Right ventricle myocardium inferior (tissue), 1 donor: ENCODE measurements at regions not wholly inside any gene's neighbourhood (a gene's known extent, or its start where the extent isn't known, plus 50 kb on each side); places are given as distances from the start of the nearest gene placed in this dataset.

ENCODE experiments used
- ATAC-seq: fragments of 200-7000 bp; cut with Tn5 transposase; one replicate; pipeline ENCODE4 v1.9.1; 2020; ENCODE audit warnings: mild to moderate bottlenecking, moderate library complexity
- DNase-seq: peaks from one replicate; pipeline ENCODE4 v3.0.0; 2021; ENCODE audit errors: missing footprints
- intact Hi-C: fragments of 100-400 bp; cut with DNase I; formaldehyde crosslinking; loops from one replicate; pipeline ENCODE4 v1.11.0; 2022
- donor health status: DM: no; HTN: yes; CAD: no; lungs with severe emphysema.

DNA sequence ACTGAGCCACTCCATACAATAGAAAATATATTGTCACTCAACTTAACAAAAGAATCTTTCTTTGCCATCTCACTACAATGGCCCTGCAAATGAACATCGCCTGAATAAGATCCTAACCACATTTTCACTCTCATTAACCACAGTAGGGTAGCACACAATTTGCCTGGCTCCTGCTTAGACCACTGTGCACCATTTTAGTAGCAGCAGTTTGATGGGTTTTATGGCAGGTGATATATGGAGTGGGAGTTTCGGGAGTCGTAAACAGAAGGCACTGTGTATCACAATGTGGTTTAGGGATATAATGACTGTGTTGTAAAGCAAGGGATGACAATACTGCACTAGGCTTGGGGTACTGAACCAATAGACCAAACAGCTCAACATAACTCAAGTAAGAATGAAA, 617.4 kb downstream of the BCL11A start:
- no peak for DNase-seq
- intact Hi-C loops, result no loop called here
- ATAC-seq, result no peak

DNA sequence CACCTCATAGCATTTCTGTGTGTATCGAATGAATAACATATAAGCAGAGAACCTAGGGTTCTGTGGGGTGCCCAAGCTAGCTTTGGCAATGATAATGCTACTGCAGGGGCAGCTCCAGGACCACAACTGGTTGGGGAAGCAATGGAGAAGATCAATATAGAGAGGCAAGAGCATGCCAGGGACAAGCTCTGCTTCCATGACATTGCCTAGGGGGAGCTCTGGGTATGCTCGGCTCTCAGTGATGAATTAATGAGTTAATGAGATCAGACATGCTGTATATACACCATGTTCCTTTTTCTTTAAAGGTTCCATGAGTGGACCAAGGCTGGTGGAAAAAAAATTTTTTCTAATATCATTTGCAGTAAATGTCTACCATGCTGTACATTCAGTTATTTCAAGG, 618.4 kb downstream of the BCL11A start:
- DNase-seq (no peak), ATAC-seq (no peak)
- intact Hi-C loops, result no loop called here

DNA sequence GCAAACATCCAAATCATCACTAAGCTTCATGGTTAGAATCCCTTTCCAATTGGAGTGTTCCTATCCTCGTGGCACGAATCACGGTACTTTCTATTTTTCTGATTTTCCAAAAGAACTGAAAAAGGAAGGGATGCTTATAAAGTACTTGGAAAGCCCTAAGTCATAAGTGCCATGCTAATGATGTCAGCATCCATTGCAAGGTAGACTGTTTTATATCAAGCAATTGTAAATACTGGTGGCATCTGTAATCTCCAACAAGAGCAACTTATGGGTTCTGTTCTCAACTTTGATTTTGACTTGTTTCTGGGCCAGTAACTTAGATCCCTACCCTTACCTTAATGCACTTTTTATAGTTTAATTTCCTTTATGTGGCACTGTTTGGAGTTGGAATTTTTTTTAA, 619.5 kb downstream of the BCL11A start:
- no peak for DNase-seq
- intact Hi-C loops, result no loop called here
- ATAC-seq, result no peak

DNA sequence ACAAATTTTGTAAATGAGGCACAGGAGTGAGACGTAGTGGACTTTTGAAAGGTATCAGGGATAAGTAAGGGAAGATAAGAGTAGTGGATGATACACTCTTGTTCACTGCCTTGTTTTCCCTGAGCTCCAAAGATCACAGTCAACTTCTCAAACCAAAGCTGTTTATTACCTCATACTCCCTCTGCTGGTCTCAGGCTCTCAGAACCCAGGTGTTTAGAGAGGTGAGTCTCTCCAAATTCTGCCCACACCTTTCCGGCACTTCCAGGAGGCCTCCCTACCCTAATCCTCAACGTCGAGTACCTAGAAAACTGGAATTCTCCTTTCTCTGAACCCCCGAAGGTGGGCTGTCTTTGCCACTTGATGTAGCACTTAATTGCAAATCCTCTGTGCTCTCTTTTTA, 621.1 kb downstream of the BCL11A start:
- DNase-seq, result no peak
- intact Hi-C loops, result no loop called here
- no peak for ATAC-seq

DNA sequence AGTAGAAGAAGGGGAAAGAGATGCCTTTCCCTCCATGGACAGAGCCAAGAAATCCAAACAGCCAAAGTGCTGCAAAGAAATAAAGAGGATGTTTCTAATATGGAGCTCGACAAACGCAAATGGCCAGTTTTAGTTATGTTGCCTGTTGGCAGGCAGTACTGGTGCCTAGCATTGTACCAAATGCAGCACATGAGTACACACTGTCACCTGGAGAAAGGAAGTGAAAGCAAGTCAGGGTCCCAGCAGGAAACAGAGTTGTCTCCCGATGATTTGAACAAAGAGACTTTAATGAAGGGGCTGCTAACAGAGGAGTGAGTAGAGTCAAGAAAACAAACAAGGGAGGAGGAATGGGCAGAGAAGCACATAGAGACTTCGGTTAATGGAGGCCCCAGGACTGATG, 623.0 kb downstream of the BCL11A start:
- no peak for DNase-seq
- ATAC-seq, result no peak
- intact Hi-C loops, result no loop called here

DNA sequence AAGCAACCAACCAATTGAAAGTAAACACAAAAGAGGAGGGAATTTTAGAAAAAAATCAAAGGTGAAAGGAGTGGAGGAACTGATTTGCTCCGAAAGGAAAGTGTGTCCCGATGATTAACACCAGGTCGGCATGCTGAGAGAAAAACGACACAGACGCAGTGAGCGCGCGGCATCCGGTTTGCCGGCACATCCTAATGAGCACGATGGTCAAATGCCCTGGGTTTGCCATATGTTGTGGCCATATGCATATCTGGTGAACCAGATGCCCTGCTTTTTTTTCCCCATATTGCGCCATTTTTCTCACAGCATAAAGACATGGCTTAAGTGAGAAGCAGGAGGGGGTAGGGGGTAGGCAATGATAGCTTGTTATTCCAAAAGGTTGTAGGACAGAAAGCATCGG, 626.7 kb downstream of the BCL11A start:
- DNase-seq, result no peak
- intact Hi-C loops, result no loop called here
- ATAC-seq, result no peak

DNA sequence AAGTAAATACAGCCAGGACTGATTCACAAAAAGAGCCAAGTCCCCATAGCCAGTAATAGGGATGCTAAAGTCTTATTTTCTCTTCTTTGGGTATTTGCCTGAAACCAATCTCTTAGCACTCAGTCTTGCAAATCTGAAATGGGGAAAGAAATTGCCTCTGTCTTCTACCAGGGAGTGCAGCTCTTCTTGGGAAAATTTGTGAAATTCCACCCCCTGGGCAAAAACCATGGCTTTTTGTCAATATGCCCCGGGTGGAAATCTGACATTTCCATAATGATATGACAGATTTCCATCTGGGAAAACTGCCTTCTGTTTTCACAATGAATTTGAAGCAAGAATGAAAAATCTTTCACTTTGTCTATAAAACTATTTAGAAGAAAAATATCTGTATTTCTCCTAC, 628.1 kb downstream of the BCL11A start:
- intact Hi-C loops, result no loop called here
- DNase-seq (no peak), ATAC-seq (no peak)

DNA sequence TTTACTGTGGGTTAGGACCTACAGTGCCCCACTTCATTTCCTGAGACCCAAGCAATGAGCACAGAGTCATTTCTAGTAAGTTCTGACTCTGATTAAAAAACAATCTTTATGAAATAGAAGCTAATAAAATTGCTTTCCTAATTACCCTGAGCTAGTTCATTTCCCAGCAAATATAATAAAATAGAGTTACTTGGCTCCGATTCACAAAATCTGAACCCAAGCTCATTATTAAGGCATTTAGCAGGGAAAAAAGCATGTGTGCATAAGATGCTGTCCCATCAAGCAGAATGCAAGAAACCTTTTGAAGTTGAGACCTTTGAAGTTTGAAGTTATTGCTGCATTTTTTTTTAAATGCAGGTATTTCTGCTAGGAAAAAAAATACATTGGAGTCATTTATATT, 629.1 kb downstream of the BCL11A start:
- ATAC-seq (no peak), DNase-seq (no peak)
- intact Hi-C loops, result no loop called here

DNA sequence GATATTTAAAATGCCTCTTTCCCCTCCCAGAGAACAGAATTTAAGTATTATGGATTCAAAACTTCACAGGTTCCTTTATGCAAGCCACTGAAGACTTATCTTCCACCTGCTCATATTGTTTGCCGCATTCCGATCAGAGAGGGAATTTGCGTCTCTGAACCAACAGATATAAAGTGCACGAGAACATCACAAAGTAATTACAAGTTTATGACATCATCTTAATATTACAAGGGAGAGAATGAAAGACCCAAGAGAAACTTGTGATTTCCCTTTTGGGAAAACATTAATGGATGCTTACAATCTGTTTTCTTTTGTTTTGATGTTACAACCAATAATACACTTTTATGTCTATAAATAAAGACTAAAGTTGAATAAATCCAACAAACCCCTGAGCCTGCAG, 631.0 kb downstream of the BCL11A start:
- ATAC-seq, result no peak
- no peak for DNase-seq
- intact Hi-C loops, result no loop called here

DNA sequence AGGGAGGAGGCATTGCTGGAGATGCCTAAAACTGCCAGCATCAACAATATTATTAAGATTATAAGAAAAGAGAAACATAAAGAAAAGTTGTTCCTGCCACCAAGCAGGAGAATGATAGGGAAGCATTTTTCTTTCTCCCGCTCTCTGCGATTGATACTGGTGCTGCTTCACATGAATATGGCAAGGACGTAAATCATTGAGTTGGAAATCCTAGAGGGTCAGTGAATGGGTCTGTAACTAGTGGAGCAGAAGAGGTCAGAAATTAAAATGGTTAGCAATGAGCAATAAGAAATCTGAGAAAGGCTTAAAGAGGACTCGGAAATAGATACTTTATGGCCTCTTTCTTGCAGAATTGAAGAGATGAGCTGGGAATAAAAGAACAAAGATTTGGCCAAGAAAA, 631.7 kb downstream of the BCL11A start:
- ATAC-seq (no peak), DNase-seq (no peak)
- intact Hi-C loops, result no loop called here

DNA sequence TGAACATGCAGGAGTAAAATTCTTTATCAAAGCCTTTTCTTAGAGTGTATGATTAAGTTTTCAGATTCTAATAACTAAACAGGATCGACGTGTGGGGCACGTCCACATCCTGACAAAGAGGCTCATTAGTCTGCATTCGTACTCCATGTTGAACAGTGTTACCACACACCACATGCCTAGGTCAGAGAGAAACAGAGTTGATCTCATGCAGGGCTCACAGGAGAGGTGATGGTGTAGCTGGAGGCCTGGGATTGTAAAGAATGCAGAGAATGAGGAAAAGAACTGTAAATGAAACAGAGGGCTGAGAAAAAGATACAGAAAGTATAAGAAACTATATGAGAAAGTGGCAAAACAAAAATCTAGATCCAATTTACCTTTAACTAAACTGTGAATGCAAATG, 632.5 kb downstream of the BCL11A start:
- DNase-seq (no peak), ATAC-seq (no peak)
- intact Hi-C loops, result no loop called here

DNA sequence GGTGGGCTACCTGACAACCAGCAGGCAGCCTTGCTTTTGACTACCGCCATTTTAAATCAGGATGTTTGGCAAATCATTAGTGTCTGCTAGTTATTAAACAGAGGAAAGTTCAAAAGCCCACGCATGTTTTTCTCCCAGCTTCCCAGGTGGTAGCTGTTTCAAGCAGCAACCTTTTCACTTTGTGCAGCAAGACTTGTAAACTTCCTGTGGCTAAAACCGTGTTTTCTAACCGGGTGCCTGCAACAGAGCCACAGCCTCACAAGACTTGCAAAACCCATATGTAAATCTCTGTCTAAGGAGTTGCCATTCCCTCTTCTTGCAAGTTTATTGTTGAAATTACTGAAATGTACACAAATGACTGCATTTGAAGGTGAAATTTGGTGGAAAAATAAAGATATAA, 633.1 kb downstream of the BCL11A start:
- ATAC-seq (no peak), DNase-seq (no peak)
- intact Hi-C loops, result no loop called here

DNA sequence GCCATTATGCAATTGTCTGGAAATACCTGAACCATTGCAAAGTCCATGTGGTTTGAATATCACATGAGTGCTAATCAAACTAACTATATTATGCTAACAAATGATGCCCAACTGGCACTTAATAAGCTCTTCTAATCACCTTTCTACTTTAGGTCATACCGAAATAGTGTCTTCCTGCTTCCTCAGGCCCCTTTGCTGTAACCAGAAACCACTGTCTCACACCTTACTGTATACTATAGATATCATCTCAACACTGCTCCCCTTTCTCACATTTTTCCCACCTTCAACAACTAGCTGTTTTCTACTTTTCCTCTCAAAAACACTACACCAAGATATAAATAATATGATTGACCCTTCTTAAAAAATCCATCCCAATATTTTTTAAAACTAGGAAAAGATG, 633.9 kb downstream of the BCL11A start:
- intact Hi-C loops, result no loop called here

DNA sequence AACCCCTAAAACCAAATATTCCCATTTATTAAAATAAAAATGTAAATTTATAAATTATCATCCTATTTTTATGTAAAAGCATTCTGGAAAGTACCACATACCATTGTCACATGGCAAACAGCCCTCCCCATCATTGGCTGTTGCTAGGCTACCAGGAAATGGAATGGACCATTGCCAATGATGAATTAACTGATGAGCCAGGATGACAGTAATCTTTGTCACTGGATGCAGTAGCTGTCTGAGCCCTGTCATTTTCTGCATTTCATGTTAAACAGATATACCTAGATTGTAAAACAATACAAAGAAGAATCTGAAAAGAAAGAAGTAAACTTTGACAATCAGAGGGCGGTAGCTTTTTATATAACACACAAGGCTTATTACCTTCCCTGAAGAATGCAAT, 641.4 kb downstream of the BCL11A start:
- no peak for DNase-seq
- no peak for ATAC-seq
- intact Hi-C loops, result no loop called here

More for the DNA sequence above, 633.9 kb downstream of the BCL11A start:
- DNase-seq (no peak), ATAC-seq (no peak)

DNA sequence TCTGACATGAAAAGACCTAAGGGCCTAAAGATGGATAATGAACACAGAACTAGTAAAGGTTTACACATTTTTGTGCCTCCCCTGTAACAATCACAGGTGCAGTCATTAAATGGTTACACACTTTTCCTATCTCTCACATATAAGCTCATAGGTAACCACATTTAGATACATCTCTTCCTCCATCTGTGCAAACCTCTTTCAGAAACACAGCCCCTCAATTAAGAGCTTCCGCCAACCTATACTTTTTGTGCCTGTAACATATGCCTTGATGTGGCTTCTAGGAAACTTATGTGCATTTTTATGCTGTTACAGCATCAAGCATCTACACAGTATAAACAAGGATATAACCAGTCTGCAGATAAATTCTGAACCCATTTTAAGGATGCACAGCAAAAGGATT, 643.3 kb downstream of the BCL11A start:
- ATAC-seq (no peak), DNase-seq (no peak)
- intact Hi-C loops, result no loop called here

DNA sequence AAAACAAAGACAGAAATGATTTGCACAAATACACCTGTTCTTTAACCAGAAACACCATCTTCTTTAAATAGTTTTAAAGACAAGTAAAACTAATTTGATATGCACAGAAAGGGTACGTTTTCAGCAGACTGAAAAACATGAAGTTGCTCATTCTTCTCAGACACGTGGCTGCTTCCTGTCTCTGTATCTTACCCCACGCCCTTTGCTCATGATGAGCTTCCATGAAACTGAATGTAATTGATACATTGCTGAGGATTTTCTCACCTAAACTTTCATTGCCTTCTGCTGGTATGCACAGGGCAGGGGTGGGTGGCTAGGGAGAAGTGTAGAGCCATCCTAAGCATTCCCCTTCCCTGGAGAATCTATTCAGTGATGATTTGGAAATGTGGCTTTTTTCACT, 644.3 kb downstream of the BCL11A start:
- intact Hi-C loops, result loop anchor here (10.0 kb wide), 1 partner anchor 146 kb away; no protein-coding TSS in a partner anchor
- ATAC-seq (no peak), DNase-seq (no peak)

DNA sequence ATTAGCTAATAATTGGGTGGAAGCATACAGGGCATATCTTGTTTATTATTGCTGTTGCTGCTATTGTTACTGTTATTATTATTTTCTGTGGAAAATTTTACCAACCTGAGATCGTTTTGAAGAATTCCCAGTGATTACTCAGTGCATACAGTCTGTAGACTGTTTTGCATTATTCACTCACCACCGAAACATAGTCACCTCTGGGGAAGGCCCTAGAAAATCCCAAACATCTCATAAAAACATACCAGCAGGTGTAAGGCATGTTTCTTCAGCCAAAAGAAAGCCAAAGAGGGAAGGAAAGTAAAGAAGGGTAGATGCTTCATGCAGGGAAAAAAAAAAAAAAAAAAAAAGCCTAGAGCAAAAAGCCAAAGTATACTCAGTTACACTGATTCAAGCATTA, 647.7 kb downstream of the BCL11A start:
- DNase-seq, result no peak
- intact Hi-C loops, result loop anchor here (10.0 kb wide), 1 partner anchor 149 kb away; no protein-coding TSS in a partner anchor

DNA sequence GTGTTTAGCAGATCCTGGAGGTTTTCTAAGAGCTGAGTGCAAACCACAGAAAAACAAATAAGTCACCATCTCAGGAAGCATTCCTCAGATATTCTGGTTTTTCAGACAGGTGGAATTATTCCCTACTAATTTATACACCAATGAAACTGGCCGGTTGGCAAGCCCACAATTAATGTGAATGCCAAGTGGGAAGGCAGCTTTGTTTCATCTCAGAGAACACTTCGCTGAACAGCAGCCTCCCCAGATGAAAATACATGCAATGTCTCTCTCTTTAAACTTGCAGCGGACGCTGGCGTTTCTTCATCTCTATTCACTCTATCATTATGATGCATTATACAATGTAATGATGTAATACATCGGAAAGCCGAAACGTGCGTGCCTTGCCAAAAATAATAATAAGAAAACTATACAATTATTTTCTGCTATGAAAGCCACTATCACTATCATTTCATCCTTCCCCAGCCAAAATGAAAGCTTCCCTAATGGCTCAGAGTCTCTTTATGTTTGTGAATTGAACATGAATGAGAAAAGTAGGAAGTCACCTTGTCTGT, 649.4 kb downstream of the BCL11A start:
- intact Hi-C loops, result loop anchor here (10.0 kb wide), 1 partner anchor 151 kb away; no protein-coding TSS in a partner anchor
- ATAC-seq (no peak), DNase-seq (no peak)

More for the DNA sequence above, 647.7 kb downstream of the BCL11A start:
- ATAC-seq, result no peak

DNA sequence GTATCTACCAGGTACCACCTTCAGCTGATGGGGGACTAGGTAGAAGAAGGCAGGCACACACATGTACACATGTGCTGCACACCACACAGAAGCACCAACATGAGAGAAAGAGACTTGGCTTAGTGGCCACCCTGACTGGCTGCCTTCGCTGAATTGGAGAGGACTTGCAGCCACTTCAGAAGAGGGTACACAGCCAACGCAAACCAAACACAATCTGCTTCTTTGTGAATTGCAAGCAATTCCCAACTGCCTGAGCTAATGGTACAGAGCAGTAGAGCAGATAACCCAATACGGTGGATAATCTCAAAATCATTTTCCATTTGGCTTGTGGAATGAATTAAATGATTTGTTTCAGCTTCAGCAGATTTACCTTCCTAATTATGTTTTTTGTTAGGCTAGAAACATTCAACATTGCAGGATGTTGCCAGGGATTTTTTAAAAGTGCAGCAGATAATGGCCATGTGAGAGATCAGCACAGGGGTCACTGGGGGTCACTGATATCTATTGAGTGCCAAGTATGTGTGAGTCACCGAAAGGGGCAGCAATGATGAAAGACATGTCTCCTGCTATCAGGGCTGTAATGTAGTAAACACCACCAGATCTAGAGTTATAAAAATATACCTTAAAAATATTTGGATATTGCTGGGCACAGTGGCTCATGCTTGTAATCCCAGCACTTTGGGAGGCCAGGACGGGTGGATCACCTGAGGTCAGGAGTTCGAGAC, 652.6 kb downstream of the BCL11A start:
- intact Hi-C loops, result loop anchor here (2.0 to 10.0 kb wide), 2 partner anchors 154 to 206 kb away; no protein-coding TSS in a partner anchor

DNA sequence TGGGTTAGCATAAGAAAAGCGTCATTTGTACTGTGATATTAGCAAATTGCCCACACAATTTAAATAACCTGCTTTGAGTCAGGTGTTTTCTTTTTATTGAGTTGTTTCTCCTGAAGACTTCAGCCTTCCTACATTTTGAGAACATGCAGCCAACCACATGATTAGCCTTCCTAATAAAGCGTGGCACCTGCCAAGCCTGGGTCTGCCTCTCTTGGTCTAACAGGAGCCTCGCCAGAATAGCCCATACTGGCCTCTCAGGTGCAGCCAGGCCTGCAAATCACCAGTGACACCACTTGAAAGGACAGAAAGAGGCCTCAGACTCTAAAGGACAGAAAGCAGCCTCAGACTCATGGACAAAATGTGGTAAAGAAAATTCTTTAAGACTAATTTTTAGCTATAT, 653.8 kb downstream of the BCL11A start:
- ATAC-seq (no peak), DNase-seq (no peak)
- intact Hi-C loops, result loop anchor here (2.0 to 10.0 kb wide), 3 partner anchors 155 to 653 kb away; partner anchors contain the start of gene BCL11A

More for the DNA sequence above, 652.6 kb downstream of the BCL11A start:
- DNase-seq, result no peak
- ATAC-seq, result peak; percentile 68
